Vagina (tissue), 2 donors: ENCODE measurements at regions not wholly inside any gene's neighbourhood (a gene's known extent, or its start where the extent isn't known, plus 50 kb on each side); places are given as distances from the start of the nearest gene placed in this dataset.

ENCODE experiments used
- DNase-seq, 2 donors: peaks; one replicate each; pipeline ENCODE4 v3.0.0-alpha.2; 2017; ENCODE audit errors: extremely low spot score in 2 of 2
- H3K27ac ChIP-seq: fragments of 200-600 bp; sonication (generic); one replicate; pipeline ENCODE4 v1.5.1; 2019
- H3K27me3 ChIP-seq: fragments of 200-600 bp; sonication (generic); one replicate; pipeline ENCODE4 v1.5.1; 2019
- H3K36me3 ChIP-seq, 2 donors: fragments of 200-600 bp; sonication (generic); one replicate each; pipeline ENCODE4 v1.5.1; 2017 to 2019
- H3K4me1 ChIP-seq: fragments of 200-600 bp; sonication (generic); one replicate; pipeline ENCODE4 v1.5.1; 2019
- H3K4me3 ChIP-seq, 2 donors: fragments of 200-600 bp; sonication (generic); 1 replicate in 1 of 2; 2 replicates in 1 of 2; pipeline ENCODE4 v1.5.1; 2016 to 2019
- H3K9me3 ChIP-seq: fragments of 200-600 bp; sonication (generic); one replicate; pipeline ENCODE4 v1.5.1; 2019
- POLR2A ChIP-seq, 2 donors: fragments of 450-650 bp; IDR thresholded peaks; one replicate each; pipeline ENCODE4 v1.6.1; 2017; ENCODE audit warnings: antibody characterized with exemption in 2 of 2, mild to moderate bottlenecking in 2 of 2, moderate library complexity in 2 of 2
- POLR2AphosphoS5 ChIP-seq, 2 donors: sonication (generic); formaldehyde crosslinking; IDR thresholded peaks; one replicate each; pipeline ENCODE4 v1.9.0; 2017; ENCODE audit warnings: antibody characterized with exemption in 2 of 2, mild to moderate bottlenecking in 2 of 2, low read depth in 1 of 2; ENCODE audit not compliant: insufficient read depth in 1 of 2
- intact Hi-C: fragments of 100-400 bp; cut with DNase I; formaldehyde crosslinking; loops from one replicate; pipeline ENCODE4 v1.15.1; 2023
- TF ChIP-seq, protein P1 (sequence below), 3 experiments: fragments of 450-650 bp in 2 of 3; fragments of 200-600 bp in 1 of 3; sonication (generic) in 1 of 3; IDR thresholded peaks; one replicate each; pipeline ENCODE4 v1.5.1; 2017 to 2019; ENCODE audit warnings: antibody characterized with exemption in 3 of 3, mild to moderate bottlenecking in 2 of 3, moderate library complexity in 2 of 3

- Histone ChIP-seq H3K4me3 (no peak overlapping the region), H3K27ac (no peak overlapping the region), H3K9me3 (no peaks in the 10 kb centered on the region), H3K36me3 (no peaks in the 10 kb centered on the region), H3K27me3 (no peaks in the 10 kb centered on the region), H3K4me1 (no peaks in the 10 kb centered on the region)
- no peak for DNase-seq
- TF ChIP-seq, protein P1, sequence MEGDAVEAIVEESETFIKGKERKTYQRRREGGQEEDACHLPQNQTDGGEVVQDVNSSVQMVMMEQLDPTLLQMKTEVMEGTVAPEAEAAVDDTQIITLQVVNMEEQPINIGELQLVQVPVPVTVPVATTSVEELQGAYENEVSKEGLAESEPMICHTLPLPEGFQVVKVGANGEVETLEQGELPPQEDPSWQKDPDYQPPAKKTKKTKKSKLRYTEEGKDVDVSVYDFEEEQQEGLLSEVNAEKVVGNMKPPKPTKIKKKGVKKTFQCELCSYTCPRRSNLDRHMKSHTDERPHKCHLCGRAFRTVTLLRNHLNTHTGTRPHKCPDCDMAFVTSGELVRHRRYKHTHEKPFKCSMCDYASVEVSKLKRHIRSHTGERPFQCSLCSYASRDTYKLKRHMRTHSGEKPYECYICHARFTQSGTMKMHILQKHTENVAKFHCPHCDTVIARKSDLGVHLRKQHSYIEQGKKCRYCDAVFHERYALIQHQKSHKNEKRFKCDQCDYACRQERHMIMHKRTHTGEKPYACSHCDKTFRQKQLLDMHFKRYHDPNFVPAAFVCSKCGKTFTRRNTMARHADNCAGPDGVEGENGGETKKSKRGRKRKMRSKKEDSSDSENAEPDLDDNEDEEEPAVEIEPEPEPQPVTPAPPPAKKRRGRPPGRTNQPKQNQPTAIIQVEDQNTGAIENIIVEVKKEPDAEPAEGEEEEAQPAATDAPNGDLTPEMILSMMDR (IDR thresholded peaks at IDR 0.05) = no peak
- no peak for TF ChIP-seq POLR2AphosphoS5 (IDR thresholded peaks at IDR 0.05; ENCODE audit: insufficient read depth in 1 of 2, low read depth in 1 of 2)
- TF ChIP-seq POLR2A (IDR thresholded peaks at IDR 0.05) = no peak
- intact Hi-C loops = no loop called here
Measured at GRCh38 chr12:66061557-66062289, 68.8 kb downstream of the LLPH start.

GRCh38 chr12:66061076-66061475 is 69.5 kb downstream of the LLPH start:
- TF ChIP-seq POLR2A (IDR thresholded peaks at IDR 0.05) (no peak), POLR2AphosphoS5 (IDR thresholded peaks at IDR 0.05; ENCODE audit: insufficient read depth in 1 of 2, low read depth in 1 of 2) (no peak)
- TF ChIP-seq, protein P1 (IDR thresholded peaks at IDR 0.05) = no peak

GRCh38 chr12:66060163-66060907 is 70.2 kb downstream of the LLPH start:
- intact Hi-C loops = no loop called here

More at GRCh38 chr12:66061076-66061475, 69.5 kb downstream of the LLPH start:
- no peaks in the 10 kb centered on the region for H3K27me3 ChIP-seq
- intact Hi-C loops = no loop called here
- H3K4me1 ChIP-seq = no peaks in the 10 kb centered on the region
- no peak overlapping the region for H3K27ac ChIP-seq
- no peak overlapping the region for H3K4me3 ChIP-seq
- no peak for DNase-seq
- no peaks in the 10 kb centered on the region for H3K9me3 ChIP-seq
- no peaks in the 10 kb centered on the region for H3K36me3 ChIP-seq

GRCh38 chr12:66059666-66060065 is 70.9 kb downstream of the LLPH start:
- Histone ChIP-seq H3K36me3 (no peaks in the 10 kb centered on the region), H3K4me3 (no peak overlapping the region), H3K27ac (no peak overlapping the region), H3K27me3 (no peaks in the 10 kb centered on the region), H3K4me1 (no peaks in the 10 kb centered on the region), H3K9me3 (no peaks in the 10 kb centered on the region)
- intact Hi-C loops = no loop called here
- TF ChIP-seq, protein P1 (IDR thresholded peaks at IDR 0.05) = no peak
- TF ChIP-seq POLR2A (IDR thresholded peaks at IDR 0.05) (no peak), POLR2AphosphoS5 (IDR thresholded peaks at IDR 0.05; ENCODE audit: insufficient read depth in 1 of 2, low read depth in 1 of 2) (no peak)
- no peak for DNase-seq

More at GRCh38 chr12:66060163-66060907, 70.2 kb downstream of the LLPH start:
- DNase-seq = no peak
- no peaks in the 10 kb centered on the region for H3K4me1 ChIP-seq
- H3K4me3 ChIP-seq = no peak overlapping the region
- H3K9me3 ChIP-seq = no peaks in the 10 kb centered on the region
- no peaks in the 10 kb centered on the region for H3K27me3 ChIP-seq
- no peak overlapping the region for H3K27ac ChIP-seq
- TF ChIP-seq, protein P1 (IDR thresholded peaks at IDR 0.05) = no peak
- TF ChIP-seq POLR2A (IDR thresholded peaks at IDR 0.05) = no peak
- no peak for TF ChIP-seq POLR2AphosphoS5 (IDR thresholded peaks at IDR 0.05; ENCODE audit: insufficient read depth in 1 of 2, low read depth in 1 of 2)
- H3K36me3 ChIP-seq = no peaks in the 10 kb centered on the region

DNA sequence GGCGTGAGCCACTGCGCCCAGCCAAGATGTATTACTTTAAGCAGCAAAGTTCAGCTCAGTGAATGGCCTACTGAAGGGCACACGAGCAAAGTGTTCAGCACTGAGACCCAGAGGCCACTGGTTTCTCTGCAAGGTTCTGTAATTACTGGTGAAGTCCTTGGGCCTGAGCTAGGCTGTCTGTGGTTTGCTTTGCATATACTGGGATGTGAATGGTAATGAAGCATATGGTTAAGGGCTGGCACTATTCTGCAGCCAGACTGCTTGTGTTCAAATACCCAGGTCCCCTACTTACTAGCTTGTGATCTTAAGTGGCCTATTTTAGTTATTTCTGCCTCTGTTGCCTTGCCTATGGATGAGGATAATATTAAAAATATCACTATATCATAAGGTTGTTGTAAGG is 72.0 kb downstream of the LLPH start:
- H3K9me3 ChIP-seq = no peaks in the 10 kb centered on the region
- no peaks in the 10 kb centered on the region for H3K36me3 ChIP-seq
- TF ChIP-seq, protein P1 (IDR thresholded peaks at IDR 0.05) = no peak
- no peak for TF ChIP-seq POLR2AphosphoS5 (IDR thresholded peaks at IDR 0.05; ENCODE audit: insufficient read depth in 1 of 2, low read depth in 1 of 2)
- H3K27me3 ChIP-seq = no peaks in the 10 kb centered on the region
- no peak overlapping the region for H3K27ac ChIP-seq
- H3K4me1 ChIP-seq = no peaks in the 10 kb centered on the region
- intact Hi-C loops = no loop called here
- no peak overlapping the region for H3K4me3 ChIP-seq
- DNase-seq = no peak
